ENCODE measurements at regions not wholly inside any gene's neighbourhood (a gene's known extent, or its start where the extent isn't known, plus 50 kb on each side); places are given as distances from the start of the nearest gene placed in this dataset.

GRCh38 chr14:99057576-99058083 is 214.4 kb downstream of the BCL11B start:
- Histone ChIP-seq H3K4me2 (ENCODE audit: insufficient read depth, low read length) (no peak overlapping the region), H3K79me2 (ENCODE audit: control insufficient read depth, insufficient read depth, low read length) (no peaks in the 10 kb centered on the region), H3K27ac (ENCODE audit: insufficient read depth, low read depth, low read length) (no peak overlapping the region), H3K4me3 (replicated peaks in 1 of 3; ENCODE audit: insufficient read depth in 1 of 3, low read depth in 1 of 3, low read length in 3 of 3) (no peak overlapping the region), H2AFZ (ENCODE audit: low read depth, low read length) (no peak overlapping the region), H3K9me3 (replicated peaks; ENCODE audit: control insufficient read depth, insufficient read depth, low read length) (peaks cover 16% of the 10 kb centered on the region), H3K9ac (replicated peaks; ENCODE audit: extremely low read depth, insufficient read depth, low read length) (no peak overlapping the region), H3K4me1 (ENCODE audit: control insufficient read depth, extremely low read depth, insufficient read depth, low read length) (no peaks in the 10 kb centered on the region), H3K9me1 (replicated peaks; ENCODE audit: control insufficient read depth, extremely low read depth, insufficient read depth, low read length) (no peaks in the 10 kb centered on the region), H3K36me3 (ENCODE audit: control insufficient read depth in 2 of 2, extremely low read depth in 1 of 2, insufficient read depth in 2 of 2, low read length in 2 of 2) (no peaks in the 10 kb centered on the region), H3K27me3 (ENCODE audit: control insufficient read depth in 2 of 2, insufficient read depth in 2 of 2, low read length in 2 of 2) (no peaks in the 10 kb centered on the region), H4K20me1 (replicated peaks; ENCODE audit: control insufficient read depth, extremely low read depth, insufficient read depth, low read length) (no peaks in the 10 kb centered on the region)
- TF ChIP-seq EZH2 (IDR thresholded peaks at IDR 0.05; ENCODE audit: borderline replicate concordance, low read depth, low read length, severe bottlenecking) (no peak), POLR2A (IDR thresholded peaks at IDR 0.05; ENCODE audit: low read depth, low read length) (no peak), JUN (IDR thresholded peaks at IDR 0.05; ENCODE audit: borderline replicate concordance, insufficient read depth, insufficient read length, low read depth) (no peak), GATA2 (IDR thresholded peaks at IDR 0.05; ENCODE audit: insufficient read depth, insufficient read length, low read depth, low read length) (no peak), POLR2AphosphoS5 (IDR thresholded peaks at IDR 0.05; ENCODE audit: insufficient read depth, low read depth, low read length) (no peak), MAX (IDR thresholded peaks at IDR 0.05; ENCODE audit: insufficient read depth, insufficient read length) (no peak), FOS (IDR thresholded peaks at IDR 0.05; ENCODE audit: borderline replicate concordance, insufficient read depth, low read length) (no peak), MYC (IDR thresholded peaks at IDR 0.05; ENCODE audit: low read depth, low read length) (no peak), CTCF (IDR thresholded peaks at IDR 0.05; ENCODE audit: extremely low read depth in 1 of 2, insufficient read depth in 1 of 2, low read depth in 1 of 2, low read length in 2 of 2) (no peak)
- dilution Hi-C loops (cut with MboI; ENCODE audit: extremely low pct_ligation_motif_present, low sequenced_read_pairs) (no loop called here), intact Hi-C loops (cut with micrococcal nuclease) (no loop called here)
- BruUV-seq (replicated peaks): no TSS peak
- ChIA-PET CTCF (no interaction called here), POLR2A (no interaction called here)
- DNase-seq (ENCODE audit: low read depth, low spot score) (no peak), FAIRE-seq (no peak)
